WI38 (cell line): ENCODE measurements at regions not wholly inside any gene's neighbourhood (a gene's known extent, or its start where the extent isn't known, plus 50 kb on each side); places are given as distances from the start of the nearest gene placed in this dataset.

ENCODE experiments used
- H3K4me3 ChIP-seq: 2 replicates; pipeline ENCODE4 v1.5.1; 2011; ENCODE audit warnings: low read depth, mild to moderate bottlenecking, control low read depth, low read length
- CTCF ChIP-seq: IDR thresholded peaks from 2 replicates; pipeline ENCODE4 v1.5.1; 2012; ENCODE audit warnings: low read depth, mild to moderate bottlenecking, control low read depth, low read length

GRCh38 chr2:198408171-198408570 lies 603.8 kb downstream of the PLCL1 start:
- no peak for TF ChIP-seq CTCF
- H3K4me3 ChIP-seq: no peak overlapping the region

DNA sequence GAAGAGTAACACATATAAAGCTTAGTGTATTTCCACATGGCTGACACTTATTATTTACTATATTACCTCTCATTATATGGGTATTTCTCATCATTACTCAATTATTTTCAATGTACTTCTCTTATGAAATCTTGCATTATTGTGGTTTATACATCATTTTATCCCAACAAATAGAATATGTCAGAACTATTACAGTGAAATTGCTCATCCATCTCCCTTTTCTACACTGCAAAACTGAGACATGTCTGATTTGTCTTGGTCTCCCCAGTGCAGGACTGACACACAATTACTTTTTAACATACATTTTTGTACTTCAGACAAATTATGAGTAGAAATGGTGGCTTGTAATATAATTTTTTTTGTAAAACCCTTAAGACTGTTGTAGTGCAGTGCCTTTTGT lies 600.9 kb downstream of the PLCL1 start:
- H3K4me3 ChIP-seq: no peak overlapping the region
- TF ChIP-seq CTCF: no peak

- H3K4me3 ChIP-seq: no peak overlapping the region
- TF ChIP-seq CTCF: no peak
Measured at GRCh38 chr2:198401644-198402043, 597.3 kb downstream of the PLCL1 start.

- no peak for TF ChIP-seq CTCF
- no peak overlapping the region for H3K4me3 ChIP-seq
Measured at GRCh38 chr2:198400999-198401398, 596.6 kb downstream of the PLCL1 start.

DNA sequence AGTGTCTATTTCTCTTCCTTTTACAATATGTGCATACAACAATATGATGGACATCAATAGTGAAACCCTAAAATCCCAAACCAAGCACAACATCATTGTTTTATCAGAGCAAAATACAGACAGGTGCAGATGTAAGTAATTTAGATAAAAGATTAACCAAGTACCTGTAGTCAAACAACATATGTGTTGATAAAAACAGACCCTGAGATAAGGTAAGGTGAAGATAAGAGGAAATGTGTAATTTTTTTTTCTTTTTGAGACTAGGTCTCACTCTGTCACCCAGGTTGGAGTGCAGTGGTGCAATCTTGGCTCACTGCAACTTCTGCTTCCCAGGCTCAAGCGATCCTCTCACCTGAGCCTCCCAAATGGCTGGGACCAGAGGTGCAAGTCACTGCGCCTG lies 589.8 kb downstream of the PLCL1 start:
- TF ChIP-seq CTCF: no peak
- H3K4me3 ChIP-seq: no peak overlapping the region

- H3K4me3 ChIP-seq: no peak overlapping the region
- no peak for TF ChIP-seq CTCF
Measured at GRCh38 chr2:198390670-198391069, 586.3 kb downstream of the PLCL1 start.

DNA sequence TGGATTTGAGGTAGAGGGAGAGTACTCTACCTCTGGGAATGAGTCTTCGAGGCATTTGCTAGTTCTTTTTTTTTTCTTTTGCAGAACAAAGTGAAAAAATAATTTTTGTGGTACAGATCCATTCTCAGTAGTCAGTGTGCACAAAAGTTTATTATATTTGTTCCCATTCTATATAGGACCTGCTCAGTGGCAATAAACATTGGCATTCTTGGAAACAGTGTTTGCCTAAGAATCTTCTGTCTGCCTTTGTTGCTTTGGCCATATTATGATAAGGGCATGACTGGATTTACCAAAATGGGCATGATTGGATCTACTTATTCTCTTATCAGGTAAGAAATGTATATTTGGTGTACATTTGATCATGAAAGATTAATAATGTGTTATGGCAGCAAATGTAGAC lies 583.3 kb downstream of the PLCL1 start:
- no peak overlapping the region for H3K4me3 ChIP-seq
- no peak for TF ChIP-seq CTCF

DNA sequence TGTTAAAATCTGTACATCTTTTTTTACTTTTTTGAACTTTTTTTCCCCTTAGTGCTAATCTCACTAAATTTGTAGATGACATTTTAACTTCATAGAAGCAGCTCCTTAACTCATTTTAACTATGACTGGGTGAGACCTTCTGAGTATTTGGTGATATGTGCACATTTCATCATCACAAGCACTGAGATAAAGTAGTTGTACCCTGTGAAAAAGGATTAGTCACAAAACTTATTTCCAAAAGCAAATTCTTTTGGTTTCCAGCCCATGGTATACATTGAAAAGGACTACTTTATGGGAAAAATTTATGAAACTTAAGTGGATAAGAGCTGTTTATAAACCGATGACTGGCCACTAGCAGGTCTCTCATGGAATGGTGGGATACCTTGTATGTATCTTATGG lies 581.5 kb downstream of the PLCL1 start:
- TF ChIP-seq CTCF: no peak

More for the DNA sequence above, 581.5 kb downstream of the PLCL1 start:
- no peak overlapping the region for H3K4me3 ChIP-seq
